Smooth muscle cell (in vitro differentiated cells): ENCODE measurements at regions not wholly inside any gene's neighbourhood (a gene's known extent, or its start where the extent isn't known, plus 50 kb on each side); places are given as distances from the start of the nearest gene placed in this dataset.
A peak's percentile ranks its signal among the peaks of the same experiment; 100 is the strongest.

Source experiments
- DNase-seq: peaks from one replicate; lab custom pipeline; 2025; ENCODE audit not compliant: unreplicated experiment; lab: John Stamatoyannopoulos, UW
- H2AFZ ChIP-seq: fragments of 200-600 bp; sonication (generic); 2 replicates; pipeline ENCODE4 v1.6.0; 2016; ENCODE audit warnings: antibody characterized with exemption, low read depth, mild to moderate bottlenecking
- H3F3A ChIP-seq: fragments of 200-600 bp; sonication (generic); 2 replicates; pipeline ENCODE4 v1.6.0; 2017; ENCODE audit warnings: antibody characterized with exemption, low read depth
- H3K27ac ChIP-seq: fragments of 200-600 bp; sonication (generic); 2 replicates; pipeline ENCODE4 v1.5.1; 2016; ENCODE audit warnings: low read depth, mild to moderate bottlenecking
- H3K27me3 ChIP-seq: fragments of 200-600 bp; sonication (generic); 2 replicates; pipeline ENCODE4 v1.6.1; 2016; ENCODE audit warnings: low read depth, mild to moderate bottlenecking
- H3K36me3 ChIP-seq: fragments of 200-600 bp; sonication (generic); 2 replicates; pipeline ENCODE4 v1.5.1; 2016; ENCODE audit warnings: low read depth
- H3K4me1 ChIP-seq: fragments of 200-600 bp; sonication (generic); 2 replicates; pipeline ENCODE4 v1.5.1; 2016; ENCODE audit warnings: low read depth
- H3K4me2 ChIP-seq: fragments of 200-600 bp; sonication (generic); 2 replicates; pipeline ENCODE4 v1.6.0; 2016; ENCODE audit warnings: mild to moderate bottlenecking
- H3K4me3 ChIP-seq: fragments of 200-600 bp; sonication (generic); 2 replicates; pipeline ENCODE4 v1.5.1; 2016; ENCODE audit warnings: mild to moderate bottlenecking
- H3K79me2 ChIP-seq: fragments of 200-600 bp; sonication (generic); 2 replicates; pipeline ENCODE4 v1.6.0; 2016; ENCODE audit warnings: low read depth, mild to moderate bottlenecking
- H3K9ac ChIP-seq: fragments of 200-600 bp; sonication (generic); 2 replicates; pipeline ENCODE4 v1.6.0; 2016; ENCODE audit warnings: low read depth
- H3K9me3 ChIP-seq: fragments of 200-600 bp; sonication (generic); replicated peaks from 2 replicates; pipeline ENCODE4 v1.5.1; 2016; ENCODE audit warnings: low read depth
- H4K20me1 ChIP-seq: fragments of 200-600 bp; sonication (generic); 2 replicates; pipeline ENCODE4 v1.6.0; 2016; ENCODE audit warnings: low read depth
- CTCF ChIP-seq: fragments of 200-600 bp; sonication (generic); IDR thresholded peaks from 2 replicates; pipeline ENCODE4 v1.5.1; 2017; ENCODE audit warnings: borderline replicate concordance, mild to moderate bottlenecking, antibody characterized with exemption; ENCODE audit not compliant: insufficient read depth, poor library complexity, severe bottlenecking
- WGBS: methylation state at CpG from one replicate; pipeline ENCODE4 v1.1.7; 2016; ENCODE audit warnings: low lambda C conversion rate; 5-methylcytosine and 5-hydroxymethylcytosine counted together

- Histone ChIP-seq H2AFZ (no peak overlapping the region), H3K4me2 (no peak overlapping the region), H3K4me3 (no peak overlapping the region), H3K27ac (no peak overlapping the region), H3K9ac (no peak overlapping the region), H3K27me3 (no peaks in the 10 kb centered on the region), H3K4me1 (no peaks in the 10 kb centered on the region), H4K20me1 (no peaks in the 10 kb centered on the region), H3K36me3 (no peaks in the 10 kb centered on the region), H3K79me2 (no peaks in the 10 kb centered on the region), H3F3A (no peaks in the 10 kb centered on the region), H3K9me3 (no peaks in the 10 kb centered on the region)
- WGBS = 76% methylated on average over 8 of the region's 8 CpGs
- no peak for DNase-seq
- TF ChIP-seq CTCF = no peak
Observed at GRCh38 chr13:110027470-110028240, 241.3 kb upstream of the IRS2 start.

- no peak for TF ChIP-seq CTCF
- no peak for DNase-seq
- 0% methylated on average over 1 of the region's 1 CpG for WGBS
- H3K9me3 ChIP-seq = no peaks in the 10 kb centered on the region
- peak overlapping the region; percentile 70 for H3K4me2 ChIP-seq
- H4K20me1 ChIP-seq = no peaks in the 10 kb centered on the region
- H3K36me3 ChIP-seq = no peaks in the 10 kb centered on the region
- H3K4me3 ChIP-seq = no peak overlapping the region
- no peak overlapping the region for H3K9ac ChIP-seq
- no peaks in the 10 kb centered on the region for H3F3A ChIP-seq
- no peaks in the 10 kb centered on the region for H3K79me2 ChIP-seq
- H3K4me1 ChIP-seq = no peaks in the 10 kb centered on the region
- no peak overlapping the region for H2AFZ ChIP-seq
- no peaks in the 10 kb centered on the region for H3K27me3 ChIP-seq
- H3K27ac ChIP-seq = peak overlapping the region; percentile 48
Observed at GRCh38 chr13:110024645-110024980, 238.2 kb upstream of the IRS2 start.

- no peak overlapping the region for H3K4me3 ChIP-seq
- H3K27me3 ChIP-seq = no peaks in the 10 kb centered on the region
- no peaks in the 10 kb centered on the region for H3K79me2 ChIP-seq
- no peaks in the 10 kb centered on the region for H3K9me3 ChIP-seq
- no peaks in the 10 kb centered on the region for H3K4me1 ChIP-seq
- peak overlapping the region; percentile 42 for H2AFZ ChIP-seq
- WGBS = 60% methylated on average over 14 of the region's 14 CpGs
- no peaks in the 10 kb centered on the region for H3F3A ChIP-seq
- H3K36me3 ChIP-seq = no peaks in the 10 kb centered on the region
- peak overlapping the region; percentile 70 for H3K4me2 ChIP-seq
- no peak for DNase-seq
- H3K27ac ChIP-seq = peak overlapping the region; percentile 48
- H3K9ac ChIP-seq = no peak overlapping the region
- no peaks in the 10 kb centered on the region for H4K20me1 ChIP-seq
- TF ChIP-seq CTCF = no peak
Observed at GRCh38 chr13:110023729-110024644, 237.6 kb upstream of the IRS2 start.
